ENCODE measurements at regions not wholly inside any gene's neighbourhood (a gene's known extent, or its start where the extent isn't known, plus 50 kb on each side); places are given as distances from the start of the nearest gene placed in this dataset.

DNA sequence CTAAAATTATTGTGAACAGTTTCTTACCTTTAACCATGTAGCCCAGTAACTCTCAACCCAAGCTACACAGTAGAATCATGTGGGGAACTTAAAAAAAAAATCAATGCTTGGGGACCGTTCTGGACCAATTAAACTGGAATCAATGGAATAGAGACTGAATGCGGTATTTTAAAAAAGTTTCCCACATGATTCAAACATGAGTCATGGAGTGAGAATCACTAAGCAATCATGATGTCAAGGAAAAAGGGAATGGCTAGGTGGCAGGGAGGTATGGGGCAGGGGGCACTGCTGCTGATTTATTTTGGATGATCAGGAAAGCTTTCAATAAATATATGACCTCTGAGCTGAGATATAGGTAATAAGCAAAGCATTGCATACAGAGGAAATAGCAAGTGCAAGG is 250.5 kb upstream of the RORA start:
- ATAC-seq (no peak), DNase-seq (no peak)
- no peak for TF ChIP-seq CTCF (IDR thresholded peaks at IDR 0.05)
- Histone ChIP-seq H3K4me1 (no peaks in the 10 kb centered on the region), H3K27ac (peak overlapping the region in 1 of 10 donors; percentile 5), H3K36me3 (no peaks in the 10 kb centered on the region), H3K9me3 (no peaks in the 10 kb centered on the region), H3K4me3 (no peak overlapping the region), H3K27me3 (peaks cover 0 to 12% (median 3%) of the 10 kb centered on the region in 7 donors)
- intact Hi-C loops (cut with DNase I) = no loop called here
- 84 to 90% methylated on average over 2 of the region's 2 CpGs for WGBS, 2 donors

DNA sequence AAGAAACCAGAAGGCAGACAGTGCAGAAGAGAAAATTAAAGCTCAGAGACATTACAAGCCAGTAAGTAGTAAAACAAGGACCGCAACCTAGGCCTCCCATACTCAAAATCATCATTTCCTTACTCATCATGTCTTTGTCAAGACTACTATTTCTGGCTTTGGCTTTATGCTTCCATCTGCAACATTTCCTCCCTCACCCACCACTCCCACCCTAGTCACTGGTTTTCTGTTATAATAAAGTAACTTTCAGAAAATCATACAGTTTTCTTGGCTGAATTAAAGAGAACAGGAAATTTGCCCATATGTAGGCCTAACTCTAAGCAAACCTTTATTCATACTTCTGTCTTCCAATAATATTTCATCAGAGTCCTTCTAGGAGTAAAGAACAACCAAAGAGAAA is 247.6 kb upstream of the RORA start:
- Histone ChIP-seq H3K27me3 (peaks cover 0 to 12% (median 3%) of the 10 kb centered on the region in 7 donors), H3K4me1 (no peaks in the 10 kb centered on the region), H3K9me3 (no peaks in the 10 kb centered on the region), H3K36me3 (no peaks in the 10 kb centered on the region), H3K4me3 (no peak overlapping the region), H3K27ac (no peak overlapping the region)
- 93 to 98% methylated on average over 1 of the region's 1 CpG for WGBS, 2 donors
- intact Hi-C loops (cut with DNase I) = no loop called here
- TF ChIP-seq CTCF (IDR thresholded peaks at IDR 0.05) = no peak
- DNase-seq = no peak
- ATAC-seq = no peak

GRCh38 chr15:61474796-61475195 is 245.7 kb upstream of the RORA start:
- no peak for TF ChIP-seq CTCF (IDR thresholded peaks at IDR 0.05)
- H3K27me3 ChIP-seq = peaks cover 0 to 6% (median 0%) of the 10 kb centered on the region in 7 donors
- H3K9me3 ChIP-seq = no peaks in the 10 kb centered on the region
- ATAC-seq = no peak
- 71 to 81% methylated on average over 1 of the region's 1 CpG for WGBS, 2 donors
- no peaks in the 10 kb centered on the region for H3K4me1 ChIP-seq
- no peaks in the 10 kb centered on the region for H3K36me3 ChIP-seq
- no peak for DNase-seq
- H3K4me3 ChIP-seq = no peak overlapping the region
- intact Hi-C loops (cut with DNase I) = no loop called here
- H3K27ac ChIP-seq = no peak overlapping the region

GRCh38 chr15:61467823-61468222 is 238.7 kb upstream of the RORA start:
- H3K9me3 ChIP-seq = no peaks in the 10 kb centered on the region
- H3K4me3 ChIP-seq = no peak overlapping the region
- DNase-seq = no peak
- peaks cover 0 to 10% (median 0%) of the 10 kb centered on the region in 7 donors for H3K27me3 ChIP-seq
- no peaks in the 10 kb centered on the region for H3K4me1 ChIP-seq
- H3K36me3 ChIP-seq = no peaks in the 10 kb centered on the region
- no peak for ATAC-seq
- TF ChIP-seq CTCF (IDR thresholded peaks at IDR 0.05) = no peak
- H3K27ac ChIP-seq = no peak overlapping the region
- 56 to 69% methylated on average over 2 of the region's 2 CpGs for WGBS, 2 donors
- intact Hi-C loops (cut with DNase I) = no loop called here

All from heart right ventricle (tissue), 16 donors.